ENCODE measurements at regions not wholly inside any gene's neighbourhood (a gene's known extent, or its start where the extent isn't known, plus 50 kb on each side); places are given as distances from the start of the nearest gene placed in this dataset.

DNA sequence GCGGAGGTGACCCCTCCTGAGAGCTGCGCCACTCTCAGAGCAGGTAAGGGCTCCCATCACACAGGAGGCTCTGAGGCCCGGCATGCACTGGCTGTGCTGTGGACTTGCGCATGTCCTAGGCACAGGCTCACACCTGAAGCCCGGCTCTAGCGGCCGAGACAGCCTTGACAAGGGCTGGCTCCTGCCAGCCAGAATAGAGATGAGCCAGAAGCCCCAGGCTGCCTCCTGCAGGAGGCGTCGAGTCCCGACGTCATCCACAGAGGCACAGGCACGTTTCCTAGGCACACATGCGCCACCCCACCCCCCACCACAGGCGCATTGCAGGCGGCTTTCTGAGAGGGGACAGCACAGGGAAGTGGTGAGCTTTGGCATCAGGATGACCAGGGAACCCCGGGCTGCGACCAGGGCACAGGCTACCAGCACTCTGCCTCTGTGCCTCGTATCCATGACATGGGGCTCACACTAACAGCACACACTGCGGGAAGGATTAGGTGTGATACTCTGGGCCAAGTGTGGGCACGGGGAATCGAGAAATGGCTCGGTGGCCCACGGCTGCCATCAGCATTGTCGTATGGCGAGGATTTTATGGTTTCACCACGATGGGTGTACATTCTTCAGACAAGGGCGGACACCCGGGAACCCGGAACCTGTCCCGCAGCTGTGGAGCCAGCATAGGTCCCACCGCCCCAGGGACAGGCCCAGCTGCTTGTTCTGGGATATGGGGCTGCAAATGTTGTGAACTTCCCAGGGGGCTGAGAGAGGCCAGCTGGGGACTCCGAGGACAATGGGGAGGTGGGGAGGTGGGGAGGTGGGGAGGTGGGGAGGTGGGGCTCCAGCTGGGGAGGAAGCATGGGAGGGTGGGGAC lies 90.7 kb upstream of the ADRA2C start:
- TF ChIP-seq CTCF (IDR thresholded peaks at IDR 0.05), result no peak
- no peak for TF ChIP-seq EZH2 (IDR thresholded peaks at IDR 0.05)
